Esophagus muscularis mucosa (tissue), 4 donors: ENCODE measurements at regions not wholly inside any gene's neighbourhood (a gene's known extent, or its start where the extent isn't known, plus 50 kb on each side); places are given as distances from the start of the nearest gene placed in this dataset.

ENCODE experiments used
- EP300 ChIP-seq: sonication (generic); formaldehyde crosslinking; IDR thresholded peaks from one replicate; pipeline ENCODE4 v1.6.1; 2017; ENCODE audit warnings: antibody characterized with exemption
- POLR2A ChIP-seq: fragments of 450-650 bp; IDR thresholded peaks from one replicate; pipeline ENCODE4 v1.6.1; 2017; ENCODE audit warnings: antibody characterized with exemption, moderate library complexity, mild to moderate bottlenecking, low read depth
- POLR2AphosphoS5 ChIP-seq, 2 donors: sonication (generic); formaldehyde crosslinking; IDR thresholded peaks; one replicate each; pipeline ENCODE4 v1.6.1; 2017; ENCODE audit warnings: antibody characterized with exemption in 2 of 2
- TF ChIP-seq, protein P1 (sequence below), 3 experiments: fragments of 200-600 bp in 2 of 3; fragments of 450-650 bp in 1 of 3; sonication (generic) in 2 of 3; IDR thresholded peaks; one replicate each; pipeline ENCODE4 v1.5.1; 2017 to 2019; ENCODE audit warnings: antibody characterized with exemption in 3 of 3, mild to moderate bottlenecking in 2 of 3, moderate library complexity in 1 of 3

DNA sequence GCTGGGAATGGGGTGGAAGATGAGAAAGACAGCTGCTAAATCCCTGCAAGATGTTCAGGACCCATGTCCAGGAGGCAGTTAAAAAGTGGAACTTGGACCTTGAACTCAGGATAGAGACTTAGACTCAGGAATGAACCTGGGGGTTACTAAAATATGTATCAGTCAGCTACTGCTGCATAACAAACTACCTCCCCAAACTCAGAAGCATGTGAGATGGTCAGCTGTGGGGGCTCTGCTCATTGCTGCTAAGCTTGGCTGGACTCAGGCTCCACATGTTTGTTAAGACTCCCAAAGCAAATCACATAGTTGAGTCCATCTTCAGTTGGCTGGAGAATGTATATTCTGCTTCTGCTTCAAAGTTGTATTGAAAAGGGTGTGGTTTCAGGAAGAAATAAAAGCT lies 61.4 kb upstream of the COPS8 start:
- TF ChIP-seq POLR2A (no peak), POLR2AphosphoS5 (IDR thresholded peaks at IDR 0.05) (no peak), EP300 (no peak)
- TF ChIP-seq, protein P1, sequence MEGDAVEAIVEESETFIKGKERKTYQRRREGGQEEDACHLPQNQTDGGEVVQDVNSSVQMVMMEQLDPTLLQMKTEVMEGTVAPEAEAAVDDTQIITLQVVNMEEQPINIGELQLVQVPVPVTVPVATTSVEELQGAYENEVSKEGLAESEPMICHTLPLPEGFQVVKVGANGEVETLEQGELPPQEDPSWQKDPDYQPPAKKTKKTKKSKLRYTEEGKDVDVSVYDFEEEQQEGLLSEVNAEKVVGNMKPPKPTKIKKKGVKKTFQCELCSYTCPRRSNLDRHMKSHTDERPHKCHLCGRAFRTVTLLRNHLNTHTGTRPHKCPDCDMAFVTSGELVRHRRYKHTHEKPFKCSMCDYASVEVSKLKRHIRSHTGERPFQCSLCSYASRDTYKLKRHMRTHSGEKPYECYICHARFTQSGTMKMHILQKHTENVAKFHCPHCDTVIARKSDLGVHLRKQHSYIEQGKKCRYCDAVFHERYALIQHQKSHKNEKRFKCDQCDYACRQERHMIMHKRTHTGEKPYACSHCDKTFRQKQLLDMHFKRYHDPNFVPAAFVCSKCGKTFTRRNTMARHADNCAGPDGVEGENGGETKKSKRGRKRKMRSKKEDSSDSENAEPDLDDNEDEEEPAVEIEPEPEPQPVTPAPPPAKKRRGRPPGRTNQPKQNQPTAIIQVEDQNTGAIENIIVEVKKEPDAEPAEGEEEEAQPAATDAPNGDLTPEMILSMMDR (IDR thresholded peaks at IDR 0.05), result no peak
